Activated naive CD8-positive, alpha-beta T cell (primary cell): ENCODE measurements at regions not wholly inside any gene's neighbourhood (a gene's known extent, or its start where the extent isn't known, plus 50 kb on each side); places are given as distances from the start of the nearest gene placed in this dataset.
"Not testable (repeated sequence)": the region's sequence is repeated elsewhere in the genome, so short reads cannot be mapped to it uniquely, and the experiment has no call there.

ENCODE experiments used
- H3K27ac Mint-ChIP-seq: one replicate; pipeline ENCODE4 v1.8.0; 2021; ENCODE audit warnings: mixed read lengths
- H3K27me3 Mint-ChIP-seq: one replicate; pipeline ENCODE4 v1.8.0; 2021; ENCODE audit warnings: mixed read lengths
- H3K36me3 Mint-ChIP-seq: one replicate; pipeline ENCODE4 v1.8.0; 2021; ENCODE audit warnings: mixed read lengths
- H3K4me1 Mint-ChIP-seq: one replicate; pipeline ENCODE4 v1.8.0; 2021; ENCODE audit warnings: low read depth, mixed read lengths
- H3K4me3 Mint-ChIP-seq: one replicate; pipeline ENCODE4 v1.8.0; 2021; ENCODE audit warnings: mild to moderate bottlenecking, mixed read lengths
- H3K9me3 Mint-ChIP-seq: one replicate; pipeline ENCODE4 v1.8.0; 2021; ENCODE audit warnings: low read depth, mixed read lengths

DNA sequence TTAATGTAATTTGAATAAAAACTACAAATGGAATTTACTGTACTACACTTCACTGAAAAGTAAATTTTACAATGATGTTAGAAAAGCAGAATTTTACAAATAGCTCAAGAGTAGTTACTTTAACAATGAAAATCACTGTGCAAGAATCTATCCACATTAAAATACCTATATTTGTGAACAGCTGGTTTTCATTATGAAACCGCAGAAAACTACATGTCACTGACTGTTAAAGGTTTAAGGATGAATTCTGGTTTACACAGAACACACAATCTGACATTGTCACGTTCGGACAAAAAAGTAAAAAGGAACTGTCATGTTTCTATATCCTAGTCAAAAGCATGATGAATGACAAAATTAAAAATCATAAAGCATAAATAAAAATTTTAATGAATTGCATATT is 415.3 kb upstream of the PRKCQ start:
- no peaks in the 10 kb centered on the region for H3K36me3 Mint-ChIP-seq
- H3K4me1 Mint-ChIP-seq, result peaks cover 3% of the 10 kb centered on the region
- no peak overlapping the region for H3K4me3 Mint-ChIP-seq
- no peaks in the 10 kb centered on the region for H3K9me3 Mint-ChIP-seq
- H3K27ac Mint-ChIP-seq, result no peak overlapping the region
- H3K27me3 Mint-ChIP-seq, result peaks cover 5% of the 10 kb centered on the region

DNA sequence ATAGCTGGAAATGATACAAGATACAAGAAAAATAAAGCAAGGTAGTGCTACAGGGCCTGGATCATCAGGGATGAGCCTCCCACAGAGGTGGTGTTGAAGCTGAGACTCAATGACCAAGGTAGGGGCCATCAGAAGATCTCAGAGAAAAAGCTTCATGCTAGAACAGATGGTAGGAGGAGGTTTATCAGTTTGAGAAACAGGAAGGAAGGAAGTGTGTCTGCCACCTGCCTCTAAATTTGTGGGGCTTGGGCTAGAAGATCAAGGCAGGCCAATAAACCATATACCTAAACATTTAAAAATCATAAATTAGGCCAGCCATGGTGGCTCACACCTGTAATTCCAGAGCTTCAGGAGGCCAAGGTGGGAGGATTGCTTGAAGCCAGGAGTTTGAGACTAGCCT is 410.8 kb upstream of the PRKCQ start:
- Mint-ChIP-seq H3K4me3 (no peak overlapping the region), H3K36me3 (no peaks in the 10 kb centered on the region), H3K4me1 (peaks cover 4% of the 10 kb centered on the region), H3K27me3 (peaks cover 5% of the 10 kb centered on the region), H3K27ac (no peak overlapping the region), H3K9me3 (no peaks in the 10 kb centered on the region)

DNA sequence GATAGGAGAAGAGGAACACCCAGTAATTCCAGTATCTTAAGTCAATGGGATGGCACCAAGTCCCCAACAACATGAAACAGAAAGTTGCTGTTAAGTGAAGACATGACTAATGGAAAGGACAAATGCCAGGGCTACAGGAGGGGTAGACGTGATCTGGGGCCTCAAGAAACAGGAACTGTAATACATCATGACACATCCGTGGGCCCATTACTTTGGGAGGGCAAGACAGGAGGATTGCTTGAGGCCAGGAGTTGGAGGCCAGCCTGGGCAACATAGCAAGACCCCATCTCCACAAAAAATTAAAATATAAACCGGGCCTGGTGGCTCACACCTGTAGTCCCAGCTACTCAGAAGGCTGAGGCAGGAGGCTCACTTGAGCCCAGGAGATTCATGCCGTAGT is 408.6 kb upstream of the PRKCQ start:
- Mint-ChIP-seq H3K27me3 (peaks cover 3% of the 10 kb centered on the region), H3K36me3 (no peaks in the 10 kb centered on the region), H3K4me1 (peaks cover 4% of the 10 kb centered on the region), H3K9me3 (no peaks in the 10 kb centered on the region), H3K27ac (no peak overlapping the region), H3K4me3 (no peak overlapping the region)

DNA sequence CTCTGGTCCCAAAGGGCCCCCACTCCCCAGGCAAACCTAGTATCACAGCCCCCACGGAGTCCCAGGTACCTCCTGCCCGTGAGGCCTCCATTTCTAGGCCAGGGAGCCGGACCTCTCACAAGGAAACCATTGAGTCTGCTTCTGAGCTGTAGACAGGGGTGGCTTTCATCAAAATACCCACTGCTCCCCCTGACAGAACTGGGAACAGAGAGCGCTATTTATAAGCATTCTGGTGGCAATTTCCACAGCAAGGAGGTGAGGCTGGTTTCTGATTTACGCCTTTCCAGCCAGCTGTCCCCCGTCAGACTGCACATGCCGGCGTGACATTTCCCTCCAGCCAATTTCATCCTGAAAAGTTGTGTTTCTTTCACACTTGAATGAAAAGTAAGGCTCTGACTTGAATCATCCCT is 407.5 kb upstream of the PRKCQ start:
- Mint-ChIP-seq H3K27me3 (no peaks in the 10 kb centered on the region), H3K4me3 (no peak overlapping the region), H3K4me1 (peaks cover 4% of the 10 kb centered on the region), H3K9me3 (no peaks in the 10 kb centered on the region), H3K36me3 (no peaks in the 10 kb centered on the region), H3K27ac (no peak overlapping the region)

DNA sequence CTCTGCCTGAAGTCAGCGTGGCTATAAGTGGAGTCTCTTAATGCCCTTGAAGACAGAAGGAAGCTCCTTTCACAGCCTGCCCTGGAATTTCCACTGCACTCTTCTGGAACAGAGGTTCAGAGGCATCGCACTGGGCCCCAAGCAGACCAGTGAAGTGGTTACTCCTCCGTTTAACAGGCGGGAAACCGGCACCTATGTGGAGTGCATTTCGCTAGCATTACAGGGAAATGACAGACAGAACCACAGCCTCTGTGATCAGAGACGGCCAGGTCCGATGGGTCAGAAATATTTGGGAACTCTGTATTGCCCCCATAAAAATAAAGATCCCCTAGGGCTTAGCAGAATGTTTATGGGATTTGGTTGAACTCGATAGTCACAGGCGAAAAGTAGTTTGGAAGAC is 406.9 kb upstream of the PRKCQ start:
- peaks cover 4% of the 10 kb centered on the region for H3K4me1 Mint-ChIP-seq
- H3K4me3 Mint-ChIP-seq, result no peak overlapping the region
- no peaks in the 10 kb centered on the region for H3K27me3 Mint-ChIP-seq
- no peaks in the 10 kb centered on the region for H3K36me3 Mint-ChIP-seq
- H3K9me3 Mint-ChIP-seq, result no peaks in the 10 kb centered on the region
- no peak overlapping the region for H3K27ac Mint-ChIP-seq

DNA sequence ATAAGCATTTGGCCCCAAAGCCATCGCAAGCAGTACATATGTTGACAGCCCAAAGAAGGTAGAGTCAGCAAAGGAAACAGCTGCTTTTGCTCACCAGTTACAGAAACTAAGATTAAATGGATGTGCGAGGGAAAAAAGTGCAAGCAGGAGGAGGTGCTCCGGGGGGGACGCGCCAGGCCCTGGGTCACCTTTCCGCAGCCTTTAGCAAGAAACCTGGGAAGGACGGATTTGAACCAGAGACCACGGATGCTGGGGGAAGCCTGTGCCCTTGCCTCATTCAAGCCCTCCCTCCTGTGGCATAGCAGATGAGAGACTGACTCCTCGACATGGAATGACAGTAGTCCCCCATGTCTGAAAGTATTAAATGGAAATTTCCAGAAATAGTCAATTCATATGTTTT is 405.6 kb upstream of the PRKCQ start:
- no peaks in the 10 kb centered on the region for H3K9me3 Mint-ChIP-seq
- H3K27me3 Mint-ChIP-seq, result no peaks in the 10 kb centered on the region
- peaks cover 2% of the 10 kb centered on the region for H3K4me1 Mint-ChIP-seq
- H3K27ac Mint-ChIP-seq, result no peak overlapping the region
- H3K4me3 Mint-ChIP-seq, result no peak overlapping the region
- H3K36me3 Mint-ChIP-seq, result no peaks in the 10 kb centered on the region

DNA sequence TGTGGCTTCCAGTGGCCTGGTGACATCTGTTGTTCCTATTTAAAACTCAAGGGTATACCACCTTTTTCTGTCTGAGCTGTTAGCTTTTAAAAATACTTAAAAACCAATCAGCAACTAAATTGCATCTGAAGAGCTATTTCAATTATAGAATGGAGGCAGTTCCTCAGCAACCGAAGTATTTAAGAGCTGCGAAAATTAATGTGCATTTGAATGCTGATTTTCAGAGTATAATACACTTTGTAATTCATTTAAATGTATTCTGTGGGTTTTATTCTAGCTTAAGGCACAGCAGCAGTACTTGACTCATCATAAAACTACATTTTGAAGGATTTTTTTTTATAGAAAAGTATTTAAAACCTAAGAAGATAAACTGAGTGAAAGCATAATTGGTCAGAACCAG is 404.9 kb upstream of the PRKCQ start:
- Mint-ChIP-seq H3K9me3 (no peaks in the 10 kb centered on the region), H3K4me3 (no peak overlapping the region), H3K36me3 (no peaks in the 10 kb centered on the region)

DNA sequence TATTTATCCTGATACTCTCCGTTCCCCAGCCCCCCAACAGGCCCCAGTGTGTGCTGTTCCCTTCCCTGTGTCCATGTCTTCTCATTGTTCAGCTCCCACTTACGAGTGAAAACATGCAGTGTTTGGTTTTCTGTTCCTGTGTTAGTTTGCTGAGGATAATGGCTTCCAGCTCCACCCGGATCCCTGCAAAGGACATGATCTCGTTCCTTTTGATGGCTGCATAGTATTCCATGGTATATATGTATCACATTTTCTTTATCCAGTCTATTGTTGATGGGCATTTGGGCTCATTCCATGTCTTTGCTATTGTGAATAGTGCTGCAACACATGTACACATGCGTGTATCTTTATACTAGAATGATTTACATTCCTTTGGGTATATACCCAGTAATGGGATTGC is 403.9 kb upstream of the PRKCQ start:
- not testable (repeated sequence) for H3K9me3 Mint-ChIP-seq, H3K36me3 Mint-ChIP-seq, H3K4me1 Mint-ChIP-seq, H3K27ac Mint-ChIP-seq, H3K4me3 Mint-ChIP-seq, H3K27me3 Mint-ChIP-seq

More for the DNA sequence above, 404.9 kb upstream of the PRKCQ start:
- H3K4me1 Mint-ChIP-seq, result peaks cover 5% of the 10 kb centered on the region
- H3K27ac Mint-ChIP-seq, result no peak overlapping the region
- H3K27me3 Mint-ChIP-seq, result peaks cover 2% of the 10 kb centered on the region

DNA sequence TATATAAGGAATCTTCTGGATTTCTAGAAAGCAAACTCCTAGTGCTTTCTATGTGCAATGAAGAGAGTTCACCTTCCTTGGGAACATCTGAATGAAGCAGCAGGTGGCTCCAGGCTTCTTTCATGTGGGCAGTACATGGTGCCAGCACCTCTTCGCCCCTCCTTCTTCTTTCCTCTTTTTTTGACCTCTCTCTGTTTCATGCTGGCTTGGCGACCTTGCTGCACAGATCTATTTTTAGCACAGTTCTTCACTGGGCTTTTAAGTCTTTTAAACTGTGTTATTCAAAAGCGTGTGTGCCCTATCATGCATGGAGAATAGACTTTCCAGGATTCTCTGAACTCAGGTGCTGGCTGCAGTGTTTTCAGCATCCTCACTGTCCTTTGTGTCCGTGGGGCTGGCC is 400.3 kb upstream of the PRKCQ start:
- no peak overlapping the region for H3K27ac Mint-ChIP-seq
- no peak overlapping the region for H3K4me3 Mint-ChIP-seq
- H3K27me3 Mint-ChIP-seq, result peaks cover 8% of the 10 kb centered on the region
- no peaks in the 10 kb centered on the region for H3K36me3 Mint-ChIP-seq
- H3K4me1 Mint-ChIP-seq, result peaks cover 4% of the 10 kb centered on the region
- H3K9me3 Mint-ChIP-seq, result no peaks in the 10 kb centered on the region

DNA sequence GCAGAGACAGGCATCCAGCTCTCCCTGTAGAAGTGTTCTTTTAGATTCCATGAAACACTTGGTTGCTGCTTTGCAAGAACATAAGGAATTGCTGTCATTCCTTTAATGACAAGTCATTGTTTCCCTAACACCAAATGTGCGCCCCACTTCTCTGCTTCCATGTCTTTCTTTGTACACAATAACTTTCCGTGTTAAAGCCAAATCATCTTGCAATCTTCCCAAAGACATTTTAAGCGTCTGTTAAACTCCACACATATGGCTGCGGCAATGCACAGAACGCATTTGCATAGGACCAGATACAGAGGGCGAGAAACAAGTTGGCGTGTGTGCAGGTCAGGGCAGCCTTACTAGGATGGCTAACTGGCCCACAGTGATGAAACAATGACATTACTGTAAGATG is 399.3 kb upstream of the PRKCQ start:
- Mint-ChIP-seq H3K27ac (no peak overlapping the region), H3K36me3 (no peaks in the 10 kb centered on the region), H3K4me3 (no peak overlapping the region), H3K9me3 (no peaks in the 10 kb centered on the region), H3K4me1 (peaks cover 4% of the 10 kb centered on the region), H3K27me3 (peaks cover 8% of the 10 kb centered on the region)

DNA sequence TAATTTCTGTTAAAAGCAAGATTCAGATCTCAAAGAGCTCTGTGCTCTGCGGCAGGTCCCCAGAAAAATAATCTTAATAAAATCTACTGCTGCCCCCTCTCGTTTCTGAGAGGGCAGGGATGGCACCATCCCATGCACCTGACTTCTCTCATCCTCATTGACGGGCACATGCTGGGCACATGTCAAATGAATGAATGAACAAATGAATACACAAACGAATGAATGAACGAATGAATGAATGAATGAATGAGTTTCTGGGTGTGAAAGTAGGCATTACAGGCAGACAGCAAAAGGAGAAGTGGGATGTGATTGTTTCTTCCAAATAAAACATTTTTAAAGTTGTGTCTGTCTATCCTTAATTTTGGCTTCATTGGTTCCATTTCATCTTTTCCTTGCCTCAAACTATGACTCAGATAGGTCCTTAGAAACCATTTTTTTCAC is 398.1 kb upstream of the PRKCQ start:
- Mint-ChIP-seq H3K9me3 (no peaks in the 10 kb centered on the region), H3K27me3 (peaks cover 8% of the 10 kb centered on the region), H3K36me3 (no peaks in the 10 kb centered on the region), H3K4me3 (no peak overlapping the region), H3K4me1 (peaks cover 9% of the 10 kb centered on the region), H3K27ac (no peak overlapping the region)

DNA sequence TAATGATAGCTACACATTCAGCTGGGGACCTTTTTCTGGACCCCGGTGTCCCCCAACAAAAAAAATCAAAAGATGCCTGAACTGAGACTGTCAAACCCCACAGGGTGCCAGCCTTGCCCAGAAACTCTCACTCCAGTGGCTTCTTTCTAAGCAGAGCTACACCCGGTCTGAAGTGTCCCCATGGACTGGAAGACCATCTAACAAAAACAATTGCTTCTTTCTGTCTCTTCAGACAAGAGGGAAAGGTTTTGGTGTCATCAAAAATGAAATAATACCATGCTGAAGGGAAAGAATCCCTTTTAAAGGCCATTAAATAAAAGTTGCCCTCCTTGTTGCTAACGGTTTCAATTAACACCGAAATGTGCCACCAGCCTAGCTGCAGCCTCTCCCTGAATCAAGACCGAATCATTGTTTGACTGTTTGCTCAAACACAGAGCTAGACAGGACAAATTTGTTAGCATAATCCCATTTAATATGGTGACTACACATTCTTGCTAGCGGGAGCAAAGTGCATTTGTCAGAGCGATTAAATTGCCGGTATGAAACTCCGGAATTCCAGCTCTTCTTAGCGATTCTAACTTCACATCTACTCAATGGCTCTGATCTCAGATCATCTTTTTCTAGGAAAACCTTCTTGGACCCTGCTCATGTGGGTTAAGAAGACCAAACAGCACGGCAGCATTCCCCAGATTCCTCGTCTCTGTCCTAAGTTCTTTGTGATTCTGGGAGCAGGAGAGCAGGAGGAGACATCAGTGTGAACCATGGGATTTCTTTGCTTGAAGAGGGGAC is 397.5 kb upstream of the PRKCQ start:
- H3K4me3 Mint-ChIP-seq, result no peak overlapping the region
- H3K9me3 Mint-ChIP-seq, result no peaks in the 10 kb centered on the region
- H3K27ac Mint-ChIP-seq, result no peak overlapping the region
- no peaks in the 10 kb centered on the region for H3K36me3 Mint-ChIP-seq
- H3K27me3 Mint-ChIP-seq, result peaks cover 8% of the 10 kb centered on the region
- H3K4me1 Mint-ChIP-seq, result peaks cover 9% of the 10 kb centered on the region

DNA sequence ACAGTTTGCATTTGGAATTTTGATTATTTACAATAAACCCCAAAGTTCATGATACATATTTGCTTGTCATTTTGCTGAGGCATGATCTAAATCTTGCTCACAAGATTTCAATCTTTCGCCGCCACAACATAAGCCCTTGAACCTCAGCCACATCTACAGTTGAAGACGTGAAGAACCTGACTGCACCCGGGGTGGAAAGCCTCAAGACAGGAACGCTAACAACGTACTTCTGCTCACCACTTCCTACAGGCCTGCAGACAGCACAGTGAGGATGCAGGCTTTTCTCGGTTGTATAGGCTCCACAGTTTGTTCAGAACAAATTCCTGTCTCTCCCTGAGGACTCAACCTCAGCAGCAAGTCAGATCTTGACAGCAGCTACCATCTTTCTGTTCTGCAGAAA is 393.8 kb upstream of the PRKCQ start:
- H3K4me3 Mint-ChIP-seq, result no peak overlapping the region
- no peaks in the 10 kb centered on the region for H3K36me3 Mint-ChIP-seq
- H3K4me1 Mint-ChIP-seq, result peaks cover 5% of the 10 kb centered on the region
- H3K9me3 Mint-ChIP-seq, result no peaks in the 10 kb centered on the region
- no peak overlapping the region for H3K27ac Mint-ChIP-seq
- H3K27me3 Mint-ChIP-seq, result peaks cover 2% of the 10 kb centered on the region

DNA sequence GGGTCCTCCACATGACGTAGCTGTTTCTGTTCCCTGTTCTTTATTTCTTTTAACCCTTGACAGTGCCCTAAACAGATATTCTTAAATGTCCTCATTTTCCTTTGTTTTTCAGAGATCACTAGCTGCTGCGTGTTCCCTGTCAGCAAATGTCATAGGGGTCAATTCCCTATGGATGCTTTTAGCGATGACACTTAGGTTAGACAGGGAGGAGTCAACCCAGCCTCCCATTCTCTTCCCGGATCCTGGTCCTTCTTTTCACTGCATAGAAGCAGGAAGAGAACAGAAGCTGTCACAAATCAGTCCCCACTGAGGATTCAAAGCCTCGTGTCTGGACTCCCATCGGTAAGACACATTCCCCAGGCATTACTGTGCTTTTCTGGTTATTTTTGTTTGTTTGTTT is 392.1 kb upstream of the PRKCQ start:
- Mint-ChIP-seq H3K36me3 (no peaks in the 10 kb centered on the region), H3K27ac (no peak overlapping the region), H3K9me3 (no peaks in the 10 kb centered on the region), H3K4me1 (peaks cover 5% of the 10 kb centered on the region), H3K4me3 (no peak overlapping the region), H3K27me3 (no peaks in the 10 kb centered on the region)

DNA sequence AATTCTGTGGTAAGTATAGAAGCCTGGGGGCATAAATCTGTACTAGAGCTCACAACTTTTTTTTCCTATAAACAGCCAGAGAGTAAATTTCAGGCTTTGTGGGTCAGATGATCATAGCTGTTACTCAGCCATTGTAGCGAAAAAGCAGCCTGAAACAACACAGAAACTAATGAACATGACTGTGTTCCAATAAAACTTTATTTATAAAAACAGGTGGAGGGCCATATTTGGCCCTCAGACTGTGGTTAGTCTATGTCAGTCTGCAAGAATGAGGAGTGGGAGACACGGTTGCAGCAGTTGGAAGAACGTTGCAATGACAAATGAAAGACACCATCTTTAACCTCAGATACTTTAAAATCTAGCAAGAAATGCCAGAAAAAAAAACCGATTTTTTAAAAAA is 389.6 kb upstream of the PRKCQ start:
- Mint-ChIP-seq H3K36me3 (no peaks in the 10 kb centered on the region), H3K9me3 (no peaks in the 10 kb centered on the region), H3K4me3 (no peak overlapping the region), H3K27ac (no peak overlapping the region), H3K4me1 (peaks cover 5% of the 10 kb centered on the region), H3K27me3 (no peaks in the 10 kb centered on the region)

DNA sequence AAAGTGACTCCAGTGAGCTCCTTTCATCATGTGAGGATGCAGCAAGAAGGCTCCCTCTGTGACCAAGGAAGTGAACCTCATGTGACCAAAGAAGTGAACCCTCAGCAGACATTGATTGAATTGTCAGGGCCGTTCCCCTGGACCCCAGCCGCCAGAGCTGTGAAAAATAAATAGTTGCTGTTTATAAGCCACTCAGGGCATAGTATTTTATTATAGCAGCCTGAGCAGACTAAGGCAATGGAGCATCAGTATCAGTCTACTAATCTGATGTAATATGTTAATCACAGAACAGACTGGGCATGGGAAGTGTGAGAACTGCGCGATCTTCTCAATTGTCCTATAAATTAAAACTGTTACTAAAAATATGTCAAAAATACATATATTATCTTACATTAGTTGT is 384.5 kb upstream of the PRKCQ start:
- Mint-ChIP-seq H3K4me3 (no peak overlapping the region), H3K27me3 (no peaks in the 10 kb centered on the region), H3K36me3 (no peaks in the 10 kb centered on the region), H3K4me1 (peaks cover 3% of the 10 kb centered on the region), H3K9me3 (no peaks in the 10 kb centered on the region), H3K27ac (no peak overlapping the region)
